Astrocyte (in vitro differentiated cells and primary cell): ENCODE measurements at regions not wholly inside any gene's neighbourhood (a gene's known extent, or its start where the extent isn't known, plus 50 kb on each side); places are given as distances from the start of the nearest gene placed in this dataset.

Source experiments
- DNase-seq: peaks from one replicate; pipeline ENCODE4 v3.0.0-alpha.2; 2010; ENCODE audit warnings: low read depth
- FAIRE-seq: peaks from 2 replicates; lab custom pipeline; 2011; peaks lifted over from hg19 to GRCh38; lab: Jason Lieb, UNC
- H2AFZ ChIP-seq: 2 replicates; pipeline ENCODE4 v1.6.0; 2012; ENCODE audit warnings: low read depth, low read length, inconsistent platforms
- H3K27ac ChIP-seq: 2 replicates; pipeline ENCODE4 v1.5.1; 2011; ENCODE audit warnings: low read depth, low read length, inconsistent platforms
- H3K27me3 ChIP-seq: 2 replicates; pipeline ENCODE4 v1.6.0; 2011; ENCODE audit warnings: low read length, inconsistent platforms; ENCODE audit not compliant: insufficient read depth
- H3K36me3 ChIP-seq: 2 replicates; pipeline ENCODE4 v1.5.1; 2011; ENCODE audit warnings: low read length, inconsistent platforms; ENCODE audit not compliant: insufficient read depth
- H3K4me1 ChIP-seq: 2 replicates; pipeline ENCODE4 v1.5.1; 2011; ENCODE audit warnings: low read length, inconsistent platforms; ENCODE audit not compliant: insufficient read depth
- H3K4me2 ChIP-seq: 2 replicates; pipeline ENCODE4 v1.6.0; 2012; ENCODE audit warnings: low read length, inconsistent platforms
- H3K4me3 ChIP-seq: 2 replicates; pipeline ENCODE4 v1.5.1; 2011; ENCODE audit warnings: low read depth, mild to moderate bottlenecking, low read length, inconsistent platforms; ENCODE audit not compliant: insufficient read depth
- H3K79me2 ChIP-seq: 2 replicates; pipeline ENCODE4 v1.6.0; 2012; ENCODE audit warnings: mild to moderate bottlenecking, low read length, inconsistent platforms; ENCODE audit not compliant: insufficient read depth
- H3K9ac ChIP-seq: 2 replicates; pipeline ENCODE4 v1.6.0; 2012; ENCODE audit warnings: mild to moderate bottlenecking, low read length, inconsistent platforms
- H3K9me3 ChIP-seq: 2 replicates; pipeline ENCODE4 v1.5.1; 2012; ENCODE audit warnings: low read depth, mild to moderate bottlenecking, low read length, inconsistent platforms; ENCODE audit not compliant: insufficient read depth
- H4K20me1 ChIP-seq: 2 replicates; pipeline ENCODE4 v1.6.0; 2012; ENCODE audit warnings: low read length, inconsistent platforms; ENCODE audit not compliant: insufficient read depth
- H3K27ac Mint-ChIP-seq: one replicate; pipeline ENCODE4 v1.8.0; 2021; ENCODE audit warnings: mild to moderate bottlenecking, mixed read lengths; ENCODE audit not compliant: unreplicated experiment
- H3K27me3 Mint-ChIP-seq: one replicate; pipeline ENCODE4 v1.8.0; 2021; ENCODE audit warnings: low read depth, mixed read lengths; ENCODE audit not compliant: unreplicated experiment
- H3K36me3 Mint-ChIP-seq: one replicate; pipeline ENCODE4 v1.8.0; 2021; ENCODE audit warnings: low read depth, mixed read lengths; ENCODE audit not compliant: unreplicated experiment
- H3K4me1 Mint-ChIP-seq: one replicate; pipeline ENCODE4 v1.8.0; 2021; ENCODE audit warnings: low read depth, mixed read lengths; ENCODE audit not compliant: unreplicated experiment
- H3K4me3 Mint-ChIP-seq: one replicate; pipeline ENCODE4 v1.8.0; 2021; ENCODE audit warnings: mild to moderate bottlenecking, moderate library complexity, mixed read lengths; ENCODE audit not compliant: unreplicated experiment
- H3K9me3 Mint-ChIP-seq: one replicate; pipeline ENCODE4 v1.8.0; 2021; ENCODE audit warnings: mild to moderate bottlenecking, mixed read lengths; ENCODE audit not compliant: unreplicated experiment
- EZH2 ChIP-seq: IDR thresholded peaks from 2 replicates; pipeline ENCODE4 v1.6.1; 2012; ENCODE audit warnings: mild to moderate bottlenecking, low read length, inconsistent platforms; ENCODE audit not compliant: insufficient read depth
- TF ChIP-seq, protein P1 (sequence below): IDR thresholded peaks from 2 replicates; pipeline ENCODE4 v1.5.1; 2011; ENCODE audit warnings: low read depth, mild to moderate bottlenecking, inconsistent platforms, low read length, moderate library complexity; ENCODE audit not compliant: insufficient read depth

- no peak for FAIRE-seq
- peaks cover 3% of the 10 kb centered on the region for H3K27me3 Mint-ChIP-seq
These were observed 110.6 kb downstream of the SH3TC2 start for GRCh38 chr5:148952097-148952867.

GRCh38 chr5:148953711-148954110 is 109.2 kb downstream of the SH3TC2 start:
- no peaks in the 10 kb centered on the region for H3K79me2 ChIP-seq
- FAIRE-seq = no peak
- no peaks in the 10 kb centered on the region for H3K9me3 ChIP-seq
- no peak overlapping the region for H3K4me3 ChIP-seq
- no peak for TF ChIP-seq EZH2
- TF ChIP-seq, protein P1, sequence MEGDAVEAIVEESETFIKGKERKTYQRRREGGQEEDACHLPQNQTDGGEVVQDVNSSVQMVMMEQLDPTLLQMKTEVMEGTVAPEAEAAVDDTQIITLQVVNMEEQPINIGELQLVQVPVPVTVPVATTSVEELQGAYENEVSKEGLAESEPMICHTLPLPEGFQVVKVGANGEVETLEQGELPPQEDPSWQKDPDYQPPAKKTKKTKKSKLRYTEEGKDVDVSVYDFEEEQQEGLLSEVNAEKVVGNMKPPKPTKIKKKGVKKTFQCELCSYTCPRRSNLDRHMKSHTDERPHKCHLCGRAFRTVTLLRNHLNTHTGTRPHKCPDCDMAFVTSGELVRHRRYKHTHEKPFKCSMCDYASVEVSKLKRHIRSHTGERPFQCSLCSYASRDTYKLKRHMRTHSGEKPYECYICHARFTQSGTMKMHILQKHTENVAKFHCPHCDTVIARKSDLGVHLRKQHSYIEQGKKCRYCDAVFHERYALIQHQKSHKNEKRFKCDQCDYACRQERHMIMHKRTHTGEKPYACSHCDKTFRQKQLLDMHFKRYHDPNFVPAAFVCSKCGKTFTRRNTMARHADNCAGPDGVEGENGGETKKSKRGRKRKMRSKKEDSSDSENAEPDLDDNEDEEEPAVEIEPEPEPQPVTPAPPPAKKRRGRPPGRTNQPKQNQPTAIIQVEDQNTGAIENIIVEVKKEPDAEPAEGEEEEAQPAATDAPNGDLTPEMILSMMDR = no peak
- H3K27me3 ChIP-seq = peaks cover 3% of the 10 kb centered on the region
- no peaks in the 10 kb centered on the region for H4K20me1 ChIP-seq
- no peak overlapping the region for H3K9ac ChIP-seq
- Mint-ChIP-seq H3K4me3 (no peak overlapping the region), H3K27me3 (peaks cover 3% of the 10 kb centered on the region), H3K36me3 (no peaks in the 10 kb centered on the region), H3K27ac (no peak overlapping the region), H3K4me1 (no peaks in the 10 kb centered on the region), H3K9me3 (peaks cover 2% of the 10 kb centered on the region)
- no peak for DNase-seq
- H2AFZ ChIP-seq = no peak overlapping the region
- H3K27ac ChIP-seq = no peak overlapping the region
- H3K4me2 ChIP-seq = no peak overlapping the region
- no peaks in the 10 kb centered on the region for H3K36me3 ChIP-seq
- no peaks in the 10 kb centered on the region for H3K4me1 ChIP-seq

More at GRCh38 chr5:148952097-148952867, 110.6 kb downstream of the SH3TC2 start:
- H3K9me3 Mint-ChIP-seq = peaks cover 2% of the 10 kb centered on the region
- Histone ChIP-seq H3K9ac (no peak overlapping the region), H3K9me3 (no peaks in the 10 kb centered on the region), H3K79me2 (no peaks in the 10 kb centered on the region), H2AFZ (no peak overlapping the region), H3K27ac (no peak overlapping the region), H4K20me1 (no peaks in the 10 kb centered on the region), H3K4me1 (no peaks in the 10 kb centered on the region), H3K4me2 (no peak overlapping the region), H3K4me3 (no peak overlapping the region), H3K36me3 (no peaks in the 10 kb centered on the region), H3K27me3 (peaks cover 3% of the 10 kb centered on the region)
- TF ChIP-seq EZH2 = no peak
- TF ChIP-seq, protein P1 = no peak
- no peak for DNase-seq
- no peaks in the 10 kb centered on the region for H3K36me3 Mint-ChIP-seq
- no peaks in the 10 kb centered on the region for H3K4me1 Mint-ChIP-seq
- H3K27ac Mint-ChIP-seq = no peak overlapping the region
- no peak overlapping the region for H3K4me3 Mint-ChIP-seq
